ENCODE measurements at regions not wholly inside any gene's neighbourhood (a gene's known extent, or its start where the extent isn't known, plus 50 kb on each side); places are given as distances from the start of the nearest gene placed in this dataset.
A peak's percentile ranks its signal among the peaks of the same experiment; 100 is the strongest.

GRCh38 chr2:175808858-175809257 lies 193.2 kb downstream of the LNPK start:
- Mint-ChIP-seq H3K9me3 (ENCODE audit: unreplicated experiment) (peaks cover 3% of the 10 kb centered on the region), H3K36me3 (ENCODE audit: unreplicated experiment) (peaks cover 4% of the 10 kb centered on the region), H3K27me3 (ENCODE audit: unreplicated experiment) (no peaks in the 10 kb centered on the region), H3K27ac (ENCODE audit: unreplicated experiment) (no peak overlapping the region), H3K4me1 (ENCODE audit: low read depth, unreplicated experiment) (peaks cover 26% of the 10 kb centered on the region), H3K4me3 (ENCODE audit: unreplicated experiment) (no peak overlapping the region)
- no peak for TF ChIP-seq CTCF (IDR thresholded peaks at IDR 0.05; ENCODE audit: partially characterized antibody, unreplicated experiment)
- no peak for DNase-seq

DNA sequence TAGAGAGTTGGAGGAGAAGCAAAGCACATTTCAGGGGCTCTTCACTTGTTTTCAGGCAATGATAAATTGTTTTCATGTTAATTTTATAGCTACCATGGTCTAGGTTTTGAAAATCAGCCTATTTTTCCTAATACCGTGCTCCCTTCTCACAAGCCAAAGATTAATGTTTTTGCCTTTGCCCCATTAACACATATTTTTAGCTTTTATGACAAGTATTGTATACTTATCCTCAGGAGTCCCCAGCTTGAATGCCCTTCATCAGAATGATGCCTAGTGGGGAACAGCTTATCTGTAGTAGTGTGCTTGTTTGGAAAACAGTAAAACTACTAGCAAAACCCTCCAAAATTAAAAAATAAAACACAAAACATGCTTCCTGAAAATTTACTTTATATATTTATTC lies 194.0 kb downstream of the LNPK start:
- peak overlapping the region; percentile 40 for H3K4me3 Mint-ChIP-seq (ENCODE audit: unreplicated experiment)
- peaks cover 27% of the 10 kb centered on the region for H3K4me1 Mint-ChIP-seq (ENCODE audit: low read depth, unreplicated experiment)
- H3K36me3 Mint-ChIP-seq (ENCODE audit: unreplicated experiment) = peaks cover 4% of the 10 kb centered on the region
- H3K27me3 Mint-ChIP-seq (ENCODE audit: unreplicated experiment) = no peaks in the 10 kb centered on the region
- peak overlapping the region; percentile 83 for H3K27ac Mint-ChIP-seq (ENCODE audit: unreplicated experiment)
- H3K9me3 Mint-ChIP-seq (ENCODE audit: unreplicated experiment) = peaks cover 3% of the 10 kb centered on the region
- DNase-seq = no peak
- TF ChIP-seq CTCF (IDR thresholded peaks at IDR 0.05; ENCODE audit: partially characterized antibody, unreplicated experiment) = no peak

GRCh38 chr2:175807031-175807873 lies 194.8 kb downstream of the LNPK start:
- Mint-ChIP-seq H3K27me3 (ENCODE audit: unreplicated experiment) (peaks cover 2% of the 10 kb centered on the region), H3K36me3 (ENCODE audit: unreplicated experiment) (peaks cover 4% of the 10 kb centered on the region), H3K4me3 (ENCODE audit: unreplicated experiment) (peak overlapping the region; percentile 40), H3K9me3 (ENCODE audit: unreplicated experiment) (peaks cover 3% of the 10 kb centered on the region), H3K4me1 (ENCODE audit: low read depth, unreplicated experiment) (peaks cover 27% of the 10 kb centered on the region), H3K27ac (ENCODE audit: unreplicated experiment) (peak overlapping the region; percentile 83)
- no peak for DNase-seq
- no peak for TF ChIP-seq CTCF (IDR thresholded peaks at IDR 0.05; ENCODE audit: partially characterized antibody, unreplicated experiment)

GRCh38 chr2:175806570-175806969 lies 195.5 kb downstream of the LNPK start:
- Mint-ChIP-seq H3K36me3 (ENCODE audit: unreplicated experiment) (peaks cover 4% of the 10 kb centered on the region), H3K9me3 (ENCODE audit: unreplicated experiment) (peaks cover 3% of the 10 kb centered on the region), H3K4me3 (ENCODE audit: unreplicated experiment) (no peak overlapping the region), H3K4me1 (ENCODE audit: low read depth, unreplicated experiment) (peaks cover 27% of the 10 kb centered on the region), H3K27ac (ENCODE audit: unreplicated experiment) (no peak overlapping the region), H3K27me3 (ENCODE audit: unreplicated experiment) (peaks cover 2% of the 10 kb centered on the region)
- no peak for DNase-seq
- TF ChIP-seq CTCF (IDR thresholded peaks at IDR 0.05; ENCODE audit: partially characterized antibody, unreplicated experiment) = no peak

DNA sequence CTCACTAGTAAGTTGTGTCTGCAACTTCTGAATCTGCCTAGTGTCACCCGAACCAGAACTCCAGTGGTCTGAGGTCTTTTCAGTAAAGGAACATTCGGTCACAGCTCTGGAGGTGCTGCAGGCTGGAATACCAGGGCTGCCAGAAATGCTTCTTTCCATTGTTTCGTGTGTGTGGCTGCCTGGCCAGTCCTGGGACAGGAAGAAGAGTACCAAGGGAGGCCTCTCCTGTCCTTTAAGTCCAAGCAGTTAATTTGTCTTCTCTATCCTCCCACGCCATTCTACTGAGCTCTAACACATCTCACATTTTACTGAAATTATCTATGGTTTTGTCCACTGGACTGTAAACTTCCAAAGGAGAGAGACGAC lies 196.0 kb downstream of the LNPK start:
- no peak overlapping the region for H3K4me3 Mint-ChIP-seq (ENCODE audit: unreplicated experiment)
- TF ChIP-seq CTCF (IDR thresholded peaks at IDR 0.05; ENCODE audit: partially characterized antibody, unreplicated experiment) = no peak
- no peak for DNase-seq
- peak overlapping the region; percentile 9 for H3K27ac Mint-ChIP-seq (ENCODE audit: unreplicated experiment)
- H3K9me3 Mint-ChIP-seq (ENCODE audit: unreplicated experiment) = peaks cover 3% of the 10 kb centered on the region
- H3K27me3 Mint-ChIP-seq (ENCODE audit: unreplicated experiment) = peaks cover 2% of the 10 kb centered on the region
- peaks cover 27% of the 10 kb centered on the region for H3K4me1 Mint-ChIP-seq (ENCODE audit: low read depth, unreplicated experiment)
- H3K36me3 Mint-ChIP-seq (ENCODE audit: unreplicated experiment) = peaks cover 3% of the 10 kb centered on the region
